ENCODE measurements at regions not wholly inside any gene's neighbourhood (a gene's known extent, or its start where the extent isn't known, plus 50 kb on each side); places are given as distances from the start of the nearest gene placed in this dataset.

DNA sequence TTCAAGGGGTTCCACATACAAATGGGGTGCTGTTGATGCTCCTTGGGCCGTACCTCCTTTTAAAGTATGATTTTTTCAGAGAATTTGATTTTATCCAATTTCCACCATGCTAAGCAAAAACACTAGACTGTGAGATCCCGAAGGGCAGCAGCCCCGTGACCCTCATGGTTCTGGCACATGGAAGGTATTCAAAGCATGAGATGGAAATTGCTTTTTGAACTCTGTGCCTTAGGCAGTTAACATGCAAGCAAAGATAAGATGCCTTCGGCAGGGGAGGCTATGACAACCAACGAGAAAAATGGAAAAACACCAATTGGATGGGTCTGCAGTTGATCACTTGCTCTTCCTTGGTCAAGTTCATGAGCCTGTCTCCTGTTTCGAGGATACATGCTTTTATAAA lies 120.8 kb upstream of the DIO3 start:
- Histone ChIP-seq H3K36me3 (replicated peaks; ENCODE audit: insufficient read depth, low read length) (no peaks in the 10 kb centered on the region), H3K9me3 (replicated peaks; ENCODE audit: insufficient read depth, low read length) (no peaks in the 10 kb centered on the region), H3K27me3 (replicated peaks; ENCODE audit: insufficient read depth, low read length) (peaks cover 58% of the 10 kb centered on the region), H3K27ac (ENCODE audit: low read length) (no peak overlapping the region), H3K4me3 (ENCODE audit: low read length) (no peak overlapping the region), H3K4me2 (ENCODE audit: low read depth, low read length) (no peak overlapping the region), H2AFZ (ENCODE audit: low read length) (no peak overlapping the region), H3K9me2 (replicated peaks; ENCODE audit: insufficient read depth, low read length) (no peaks in the 10 kb centered on the region), H3K9ac (ENCODE audit: low read length) (no peak overlapping the region), H3K4me1 (ENCODE audit: low read length) (no peaks in the 10 kb centered on the region), H3K79me2 (ENCODE audit: low read length) (no peaks in the 10 kb centered on the region), H4K20me1 (ENCODE audit: insufficient read depth, low read length) (no peaks in the 10 kb centered on the region), H3F3A (ENCODE audit: insufficient read depth, low read length) (no peaks in the 10 kb centered on the region)
- DNase-seq: no peak
- TF ChIP-seq EZH2phosphoT487 (IDR thresholded peaks at IDR 0.05; ENCODE audit: low read length) (no peak), EZH2 (optimal IDR thresholded peaks at IDR 0.05; ENCODE audit: low read depth, low read length) (no peak)
- TF ChIP-seq, protein P1, sequence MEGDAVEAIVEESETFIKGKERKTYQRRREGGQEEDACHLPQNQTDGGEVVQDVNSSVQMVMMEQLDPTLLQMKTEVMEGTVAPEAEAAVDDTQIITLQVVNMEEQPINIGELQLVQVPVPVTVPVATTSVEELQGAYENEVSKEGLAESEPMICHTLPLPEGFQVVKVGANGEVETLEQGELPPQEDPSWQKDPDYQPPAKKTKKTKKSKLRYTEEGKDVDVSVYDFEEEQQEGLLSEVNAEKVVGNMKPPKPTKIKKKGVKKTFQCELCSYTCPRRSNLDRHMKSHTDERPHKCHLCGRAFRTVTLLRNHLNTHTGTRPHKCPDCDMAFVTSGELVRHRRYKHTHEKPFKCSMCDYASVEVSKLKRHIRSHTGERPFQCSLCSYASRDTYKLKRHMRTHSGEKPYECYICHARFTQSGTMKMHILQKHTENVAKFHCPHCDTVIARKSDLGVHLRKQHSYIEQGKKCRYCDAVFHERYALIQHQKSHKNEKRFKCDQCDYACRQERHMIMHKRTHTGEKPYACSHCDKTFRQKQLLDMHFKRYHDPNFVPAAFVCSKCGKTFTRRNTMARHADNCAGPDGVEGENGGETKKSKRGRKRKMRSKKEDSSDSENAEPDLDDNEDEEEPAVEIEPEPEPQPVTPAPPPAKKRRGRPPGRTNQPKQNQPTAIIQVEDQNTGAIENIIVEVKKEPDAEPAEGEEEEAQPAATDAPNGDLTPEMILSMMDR (IDR thresholded peaks at IDR 0.05; ENCODE audit: low read length): no peak

DNA sequence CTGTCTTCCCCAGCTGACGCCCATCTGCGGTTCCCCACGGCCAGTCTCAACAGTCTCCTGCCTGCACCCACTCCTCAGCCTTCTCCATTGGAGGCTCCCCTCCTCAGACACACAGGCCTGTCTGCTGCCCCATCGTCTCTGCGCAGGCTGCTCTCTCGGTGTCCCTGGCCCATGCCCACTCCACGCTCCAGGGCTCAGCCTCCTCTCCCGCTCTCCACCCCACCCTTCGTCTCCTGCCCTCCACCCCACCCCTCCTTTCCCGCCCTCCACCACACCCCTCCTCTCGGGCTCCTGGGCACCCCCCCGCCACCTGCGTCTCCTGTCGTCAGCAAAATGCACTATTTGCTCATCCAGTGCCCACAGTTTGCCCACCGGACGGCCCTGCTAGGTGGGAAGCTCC lies 119.6 kb upstream of the DIO3 start:
- no peak overlapping the region for H3K4me3 ChIP-seq (ENCODE audit: low read length)
- H3K9ac ChIP-seq (ENCODE audit: low read length): no peak overlapping the region
- no peak overlapping the region for H3K4me2 ChIP-seq (ENCODE audit: low read depth, low read length)
- no peaks in the 10 kb centered on the region for H3K4me1 ChIP-seq (ENCODE audit: low read length)
- no peak overlapping the region for H3K27ac ChIP-seq (ENCODE audit: low read length)
- DNase-seq: no peak
- no peaks in the 10 kb centered on the region for H3F3A ChIP-seq (ENCODE audit: insufficient read depth, low read length)
- no peaks in the 10 kb centered on the region for H3K36me3 ChIP-seq (replicated peaks; ENCODE audit: insufficient read depth, low read length)
- H2AFZ ChIP-seq (ENCODE audit: low read length): no peak overlapping the region
- H3K9me3 ChIP-seq (replicated peaks; ENCODE audit: insufficient read depth, low read length): no peaks in the 10 kb centered on the region
- no peaks in the 10 kb centered on the region for H4K20me1 ChIP-seq (ENCODE audit: insufficient read depth, low read length)
- no peaks in the 10 kb centered on the region for H3K9me2 ChIP-seq (replicated peaks; ENCODE audit: insufficient read depth, low read length)
- no peaks in the 10 kb centered on the region for H3K79me2 ChIP-seq (ENCODE audit: low read length)
- TF ChIP-seq, protein P1 (IDR thresholded peaks at IDR 0.05; ENCODE audit: low read length): no peak
- TF ChIP-seq EZH2phosphoT487 (IDR thresholded peaks at IDR 0.05; ENCODE audit: low read length) (no peak), EZH2 (optimal IDR thresholded peaks at IDR 0.05; ENCODE audit: low read depth, low read length) (no peak)
- peaks cover 60% of the 10 kb centered on the region for H3K27me3 ChIP-seq (replicated peaks; ENCODE audit: insufficient read depth, low read length)

- no peaks in the 10 kb centered on the region for H3K9me2 ChIP-seq (replicated peaks; ENCODE audit: insufficient read depth, low read length)
- H3K27ac ChIP-seq (ENCODE audit: low read length): no peak overlapping the region
- no peaks in the 10 kb centered on the region for H3K36me3 ChIP-seq (replicated peaks; ENCODE audit: insufficient read depth, low read length)
- TF ChIP-seq EZH2 (optimal IDR thresholded peaks at IDR 0.05; ENCODE audit: low read depth, low read length): no peak
- no peak for TF ChIP-seq EZH2phosphoT487 (IDR thresholded peaks at IDR 0.05; ENCODE audit: low read length)
- TF ChIP-seq, protein P1 (IDR thresholded peaks at IDR 0.05; ENCODE audit: low read length): no peak
- H3K27me3 ChIP-seq (replicated peaks; ENCODE audit: insufficient read depth, low read length): peaks cover 66% of the 10 kb centered on the region
- no peak overlapping the region for H3K4me2 ChIP-seq (ENCODE audit: low read depth, low read length)
- H3K9me3 ChIP-seq (replicated peaks; ENCODE audit: insufficient read depth, low read length): no peaks in the 10 kb centered on the region
- no peak overlapping the region for H3K4me3 ChIP-seq (ENCODE audit: low read length)
- H3K9ac ChIP-seq (ENCODE audit: low read length): no peak overlapping the region
- no peaks in the 10 kb centered on the region for H4K20me1 ChIP-seq (ENCODE audit: insufficient read depth, low read length)
- no peaks in the 10 kb centered on the region for H3K4me1 ChIP-seq (ENCODE audit: low read length)
- no peaks in the 10 kb centered on the region for H3F3A ChIP-seq (ENCODE audit: insufficient read depth, low read length)
- peak; percentile 44 for DNase-seq
- H3K79me2 ChIP-seq (ENCODE audit: low read length): no peaks in the 10 kb centered on the region
- no peak overlapping the region for H2AFZ ChIP-seq (ENCODE audit: low read length)
These were observed 118.8 kb upstream of the DIO3 start for GRCh38 chr14:101442451-101442850.

Measured in MM.1S (cell line).